ENCODE measurements at regions not wholly inside any gene's neighbourhood (a gene's known extent, or its start where the extent isn't known, plus 50 kb on each side); places are given as distances from the start of the nearest gene placed in this dataset.
A peak's percentile ranks its signal among the peaks of the same experiment; 100 is the strongest.
"Not testable (repeated sequence)": the region's sequence is repeated elsewhere in the genome, so short reads cannot be mapped to it uniquely, and the experiment has no call there.

GRCh38 chr15:69749274-69749673 lies 296.7 kb downstream of the RPLP1 start:
- DNase-seq: no peak

- no peak for DNase-seq
Observed at GRCh38 chr15:69749797-69750196, 297.2 kb downstream of the RPLP1 start.

GRCh38 chr15:69750253-69750652 lies 297.6 kb downstream of the RPLP1 start:
- no peak for DNase-seq

GRCh38 chr15:69751147-69751546 lies 298.5 kb downstream of the RPLP1 start:
- DNase-seq: no peak

- no peak for DNase-seq
Observed at GRCh38 chr15:69751566-69751965, 298.9 kb downstream of the RPLP1 start.

- DNase-seq: no peak
Observed at GRCh38 chr15:69753867-69754266, 301.2 kb downstream of the RPLP1 start.

GRCh38 chr15:69754313-69754712 lies 301.7 kb downstream of the RPLP1 start:
- no peak for DNase-seq

- DNase-seq: no peak
Observed at GRCh38 chr15:69755551-69756310, 303.1 kb downstream of the RPLP1 start.

- DNase-seq: no peak
Observed at GRCh38 chr15:69756440-69756839, 303.8 kb downstream of the RPLP1 start.

GRCh38 chr15:69757186-69757585 lies 304.6 kb downstream of the RPLP1 start:
- no peak for DNase-seq

GRCh38 chr15:69758291-69758771 lies 305.7 kb downstream of the RPLP1 start:
- DNase-seq: no peak

- DNase-seq: no peak
Observed at GRCh38 chr15:69758810-69759790, 306.5 kb downstream of the RPLP1 start.

GRCh38 chr15:69760258-69760845 lies 307.7 kb downstream of the RPLP1 start:
- DNase-seq: no peak

GRCh38 chr15:69760890-69761568 lies 308.4 kb downstream of the RPLP1 start:
- no peak for DNase-seq

GRCh38 chr15:69762373-69763148 lies 309.9 kb downstream of the RPLP1 start:
- DNase-seq: peak; percentile 1

- no peak for DNase-seq
Observed at GRCh38 chr15:69763831-69764230, 311.2 kb downstream of the RPLP1 start.

- DNase-seq: no peak
Observed at GRCh38 chr15:69766156-69766555, 313.5 kb downstream of the RPLP1 start.

GRCh38 chr15:69767191-69767590 lies 314.6 kb downstream of the RPLP1 start:
- no peak for DNase-seq

GRCh38 chr15:69769336-69769735 lies 316.7 kb downstream of the RPLP1 start:
- DNase-seq: not testable (repeated sequence)

GRCh38 chr15:69774258-69774657 lies 321.6 kb downstream of the RPLP1 start:
- not testable (repeated sequence) for DNase-seq

- not testable (repeated sequence) for DNase-seq
Observed at GRCh38 chr15:69774711-69775110, 322.1 kb downstream of the RPLP1 start.

GRCh38 chr15:69777356-69777755 lies 320.4 kb downstream of the TLE3 start:
- DNase-seq: no peak

Data from NCI-H2029 treated with DMSO at 0.1 percent for 48 hours (cell line).